T-helper 2 cell treated with Interferon-gamma antibody and Interleukin-4, amounts not matched to agents 5 μg/mL and 100 μg/mL, for 36 hours (primary cell): ENCODE measurements at regions not wholly inside any gene's neighbourhood (a gene's known extent, or its start where the extent isn't known, plus 50 kb on each side); places are given as distances from the start of the nearest gene placed in this dataset.
"Not testable (repeated sequence)": the region's sequence is repeated elsewhere in the genome, so short reads cannot be mapped to it uniquely, and the experiment has no call there.

Source experiments
- DNase-seq: peaks from one replicate; pipeline ENCODE4 v3.0.0; 2021; ENCODE audit warnings: low spot score
- H3K27ac Mint-ChIP-seq: one replicate; pipeline ENCODE4 v1.8.0; 2021; ENCODE audit warnings: mild to moderate bottlenecking, mixed read lengths
- H3K27me3 Mint-ChIP-seq: one replicate; pipeline ENCODE4 v1.8.0; 2021; ENCODE audit warnings: low read depth, mixed read lengths
- H3K36me3 Mint-ChIP-seq: one replicate; pipeline ENCODE4 v1.8.0; 2021; ENCODE audit warnings: low read depth, mixed read lengths
- H3K4me1 Mint-ChIP-seq: one replicate; pipeline ENCODE4 v1.8.0; 2021; ENCODE audit warnings: low read depth, mixed read lengths
- H3K4me3 Mint-ChIP-seq: one replicate; pipeline ENCODE4 v1.8.0; 2022; ENCODE audit warnings: mild to moderate bottlenecking, moderate library complexity, mixed read lengths
- H3K9me3 Mint-ChIP-seq: one replicate; pipeline ENCODE4 v1.8.0; 2021; ENCODE audit warnings: mixed read lengths

GRCh38 chr6:68575765-68576439 lies 59.2 kb upstream of the ADGRB3 start:
- H3K4me3 Mint-ChIP-seq, result no peak overlapping the region
- no peaks in the 10 kb centered on the region for H3K4me1 Mint-ChIP-seq
- peaks cover 7% of the 10 kb centered on the region for H3K9me3 Mint-ChIP-seq
- no peaks in the 10 kb centered on the region for H3K36me3 Mint-ChIP-seq
- no peak for DNase-seq
- H3K27ac Mint-ChIP-seq, result no peak overlapping the region
- no peaks in the 10 kb centered on the region for H3K27me3 Mint-ChIP-seq

DNA sequence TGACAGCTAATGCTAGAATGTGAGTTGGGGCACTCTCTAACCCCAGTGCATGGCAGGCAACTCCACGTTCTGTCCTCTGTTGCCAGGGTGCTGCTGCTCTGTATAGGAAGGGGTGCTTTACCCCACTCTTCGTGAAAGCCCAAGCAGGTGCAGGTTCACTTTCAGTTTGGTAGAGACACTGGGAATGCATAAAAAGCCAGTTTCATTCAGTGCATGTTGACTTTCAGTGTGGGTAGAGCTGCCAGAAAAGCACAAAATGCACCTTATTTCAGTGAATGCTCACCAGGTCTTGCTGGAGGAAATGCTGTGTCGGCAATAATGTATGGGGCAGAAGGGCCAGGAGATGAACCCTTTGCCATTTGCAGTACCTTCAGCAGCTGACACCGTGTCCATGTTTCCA lies 62.1 kb upstream of the ADGRB3 start:
- no peaks in the 10 kb centered on the region for H3K27me3 Mint-ChIP-seq
- H3K36me3 Mint-ChIP-seq, result no peaks in the 10 kb centered on the region
- H3K27ac Mint-ChIP-seq, result no peak overlapping the region
- no peak for DNase-seq
- H3K4me3 Mint-ChIP-seq, result no peak overlapping the region
- H3K4me1 Mint-ChIP-seq, result no peaks in the 10 kb centered on the region
- H3K9me3 Mint-ChIP-seq, result peaks cover 11% of the 10 kb centered on the region

- peaks cover 11% of the 10 kb centered on the region for H3K9me3 Mint-ChIP-seq
- H3K27me3 Mint-ChIP-seq, result no peaks in the 10 kb centered on the region
- DNase-seq, result no peak
- no peak overlapping the region for H3K27ac Mint-ChIP-seq
- H3K4me3 Mint-ChIP-seq, result no peak overlapping the region
- no peaks in the 10 kb centered on the region for H3K4me1 Mint-ChIP-seq
- no peaks in the 10 kb centered on the region for H3K36me3 Mint-ChIP-seq
These were observed 62.6 kb upstream of the ADGRB3 start for GRCh38 chr6:68572525-68572924.

- no peak overlapping the region for H3K4me3 Mint-ChIP-seq
- H3K36me3 Mint-ChIP-seq, result no peaks in the 10 kb centered on the region
- DNase-seq, result no peak
- no peaks in the 10 kb centered on the region for H3K9me3 Mint-ChIP-seq
- no peak overlapping the region for H3K27ac Mint-ChIP-seq
- H3K4me1 Mint-ChIP-seq, result no peaks in the 10 kb centered on the region
- no peaks in the 10 kb centered on the region for H3K27me3 Mint-ChIP-seq
These were observed 75.4 kb upstream of the ADGRB3 start for GRCh38 chr6:68559716-68560115.

- Mint-ChIP-seq H3K27me3 (no peaks in the 10 kb centered on the region), H3K27ac (no peak overlapping the region), H3K36me3 (no peaks in the 10 kb centered on the region), H3K4me3 (no peak overlapping the region), H3K4me1 (no peaks in the 10 kb centered on the region), H3K9me3 (no peaks in the 10 kb centered on the region)
- no peak for DNase-seq
These were observed 76.0 kb upstream of the ADGRB3 start for GRCh38 chr6:68559070-68559469.

DNA sequence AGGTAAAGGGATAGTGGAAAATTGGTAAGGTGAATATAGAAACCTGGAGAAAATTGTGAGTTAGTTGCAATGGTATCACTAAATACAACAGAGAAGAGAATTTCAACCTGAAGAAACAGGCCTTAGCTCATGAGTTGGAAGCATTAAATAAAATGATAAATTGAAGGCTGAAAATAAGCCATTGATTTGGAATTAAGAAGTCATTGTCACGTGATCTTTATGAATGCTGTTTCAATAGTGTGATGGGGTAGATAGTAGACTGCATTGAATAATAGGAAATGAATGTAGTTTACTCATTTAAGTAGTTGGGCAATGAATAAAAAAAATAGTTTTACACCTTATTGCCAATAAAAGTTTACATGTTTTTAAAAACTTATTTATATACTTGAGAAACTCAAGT lies 88.5 kb upstream of the ADGRB3 start:
- Mint-ChIP-seq H3K27me3 (no peaks in the 10 kb centered on the region), H3K9me3 (peaks cover 11% of the 10 kb centered on the region), H3K27ac (no peak overlapping the region), H3K36me3 (no peaks in the 10 kb centered on the region), H3K4me3 (no peak overlapping the region), H3K4me1 (no peaks in the 10 kb centered on the region)
- DNase-seq, result no peak

GRCh38 chr6:68544450-68544849 lies 90.6 kb upstream of the ADGRB3 start:
- Mint-ChIP-seq H3K36me3 (no peaks in the 10 kb centered on the region), H3K27ac (no peak overlapping the region), H3K27me3 (no peaks in the 10 kb centered on the region), H3K4me1 (no peaks in the 10 kb centered on the region), H3K9me3 (peaks cover 11% of the 10 kb centered on the region), H3K4me3 (no peak overlapping the region)
- no peak for DNase-seq

DNA sequence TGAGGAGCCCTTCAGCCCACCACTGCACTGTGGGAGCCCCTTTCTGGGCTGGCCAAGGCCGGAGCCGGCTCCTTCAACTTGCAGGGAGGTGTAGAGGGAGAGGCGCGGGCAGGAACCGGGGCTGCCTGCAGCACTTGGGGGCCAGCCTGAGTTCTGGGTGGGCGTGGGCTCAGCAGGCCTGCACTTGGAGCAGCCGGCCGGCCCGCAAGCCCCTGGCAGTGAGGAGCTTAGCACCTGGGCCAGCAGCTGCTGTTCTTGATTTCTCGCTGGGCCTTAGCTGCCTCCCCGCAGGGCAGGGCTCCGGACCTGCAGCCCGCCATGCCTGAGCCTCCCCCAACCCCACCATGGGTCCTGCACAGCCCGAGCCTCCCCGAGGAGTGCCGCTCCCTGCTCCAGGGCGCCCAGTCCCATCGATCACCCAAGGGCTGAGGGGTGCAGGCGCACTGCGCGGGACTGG lies 101.7 kb upstream of the ADGRB3 start:
- no peak for DNase-seq
- no peaks in the 10 kb centered on the region for H3K4me1 Mint-ChIP-seq
- H3K9me3 Mint-ChIP-seq, result peaks cover 8% of the 10 kb centered on the region
- no peaks in the 10 kb centered on the region for H3K27me3 Mint-ChIP-seq
- no peaks in the 10 kb centered on the region for H3K36me3 Mint-ChIP-seq
- H3K27ac Mint-ChIP-seq, result no peak overlapping the region
- H3K4me3 Mint-ChIP-seq, result no peak overlapping the region

DNA sequence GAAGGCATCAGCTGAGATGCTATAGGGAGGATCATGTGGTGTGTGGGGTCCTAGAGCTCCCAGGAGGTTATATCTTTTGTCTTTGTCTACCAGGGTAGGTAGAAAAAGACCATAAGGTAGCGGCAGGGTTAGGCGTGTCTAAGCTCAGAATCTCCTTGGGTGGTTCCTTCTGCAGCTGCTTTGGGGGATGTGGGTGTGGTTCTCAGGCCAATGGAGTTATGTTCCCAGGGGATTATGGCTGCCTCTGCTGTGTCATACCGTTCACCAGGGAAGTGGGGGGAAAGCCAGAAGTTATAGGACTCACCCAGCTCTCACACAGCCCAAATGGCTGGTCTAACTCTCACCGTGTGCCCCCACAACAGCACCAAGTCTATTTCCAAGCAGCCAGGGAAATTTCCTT lies 107.4 kb upstream of the ADGRB3 start:
- DNase-seq, result no peak
- H3K36me3 Mint-ChIP-seq, result no peaks in the 10 kb centered on the region
- H3K4me3 Mint-ChIP-seq, result no peak overlapping the region
- no peak overlapping the region for H3K27ac Mint-ChIP-seq
- H3K27me3 Mint-ChIP-seq, result no peaks in the 10 kb centered on the region
- H3K4me1 Mint-ChIP-seq, result no peaks in the 10 kb centered on the region
- H3K9me3 Mint-ChIP-seq, result peaks cover 9% of the 10 kb centered on the region

GRCh38 chr6:68506911-68507310 lies 128.2 kb upstream of the ADGRB3 start:
- DNase-seq, result no peak
- no peaks in the 10 kb centered on the region for H3K4me1 Mint-ChIP-seq
- H3K27ac Mint-ChIP-seq, result no peak overlapping the region
- no peaks in the 10 kb centered on the region for H3K36me3 Mint-ChIP-seq
- no peak overlapping the region for H3K4me3 Mint-ChIP-seq
- H3K9me3 Mint-ChIP-seq, result peaks cover 18% of the 10 kb centered on the region
- H3K27me3 Mint-ChIP-seq, result no peaks in the 10 kb centered on the region

DNA sequence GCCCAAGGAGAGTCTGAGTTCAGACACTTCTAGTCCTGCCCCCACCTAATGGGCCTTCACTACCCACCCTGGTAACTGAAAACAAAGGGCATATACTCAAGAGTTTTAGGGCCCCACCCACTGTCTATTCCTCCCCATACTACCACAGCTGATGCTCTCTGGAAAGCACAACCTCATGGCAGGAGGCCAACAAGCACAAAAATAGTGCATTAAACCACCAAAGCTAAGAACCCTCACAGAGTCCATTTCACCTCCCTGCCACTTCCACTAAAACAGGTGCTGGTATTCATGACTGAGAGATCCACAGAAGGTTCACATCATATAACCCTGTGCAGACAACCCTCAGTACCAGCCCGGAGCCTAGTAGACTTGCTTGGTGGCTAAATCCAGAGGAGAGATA lies 132.1 kb upstream of the ADGRB3 start:
- Mint-ChIP-seq H3K4me3 (no peak overlapping the region), H3K36me3 (no peaks in the 10 kb centered on the region), H3K9me3 (peaks cover 18% of the 10 kb centered on the region), H3K27me3 (no peaks in the 10 kb centered on the region), H3K4me1 (no peaks in the 10 kb centered on the region), H3K27ac (no peak overlapping the region)
- DNase-seq, result no peak

- Mint-ChIP-seq H3K9me3 (peaks cover 15% of the 10 kb centered on the region), H3K36me3 (no peaks in the 10 kb centered on the region), H3K4me1 (no peaks in the 10 kb centered on the region), H3K27me3 (no peaks in the 10 kb centered on the region), H3K27ac (no peak overlapping the region), H3K4me3 (no peak overlapping the region)
- DNase-seq, result no peak
These were observed 137.2 kb upstream of the ADGRB3 start for GRCh38 chr6:68497927-68498326.

DNA sequence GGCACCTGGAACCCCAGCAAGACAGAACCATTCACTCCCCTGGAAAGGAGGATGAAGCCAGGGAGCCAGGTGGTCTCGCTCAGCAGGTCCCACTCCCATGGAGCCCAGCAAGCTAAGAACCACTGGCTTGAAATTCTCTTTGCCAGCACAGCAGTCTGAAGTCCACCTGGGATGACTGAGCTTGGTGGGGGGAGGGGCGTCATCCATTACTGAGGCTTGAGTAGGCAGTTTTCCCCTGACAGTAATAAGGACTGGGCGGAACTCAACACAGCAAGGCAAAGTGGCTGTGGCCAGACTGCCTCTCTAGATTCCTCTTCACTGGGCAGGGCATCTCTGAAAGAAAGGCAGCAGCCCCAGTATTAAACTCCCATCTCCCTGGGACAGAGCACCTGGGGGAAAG lies 140.2 kb upstream of the ADGRB3 start:
- H3K4me1 Mint-ChIP-seq, H3K36me3 Mint-ChIP-seq: not testable (repeated sequence)

DNA sequence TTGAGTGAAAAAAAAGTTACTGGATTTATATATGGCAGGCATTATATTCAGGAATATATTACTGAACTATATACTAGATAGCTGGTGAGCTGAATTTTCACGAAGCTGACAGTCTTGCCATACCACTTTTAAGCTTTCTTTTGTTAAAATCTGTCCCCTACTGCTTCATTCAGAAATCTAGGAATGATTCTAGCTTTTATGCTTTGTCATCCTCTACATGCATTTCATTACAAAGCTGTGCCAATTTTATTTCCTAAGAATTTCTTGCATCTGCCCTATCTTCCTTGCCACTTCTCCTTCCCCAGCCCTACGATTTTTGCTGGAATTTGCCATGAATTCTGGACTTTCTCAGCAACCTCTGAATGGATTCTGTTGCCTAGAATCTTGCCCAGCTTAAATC lies 158.5 kb upstream of the ADGRB3 start:
- no peaks in the 10 kb centered on the region for H3K36me3 Mint-ChIP-seq
- no peaks in the 10 kb centered on the region for H3K27me3 Mint-ChIP-seq
- no peak for DNase-seq
- H3K4me1 Mint-ChIP-seq, result no peaks in the 10 kb centered on the region
- H3K4me3 Mint-ChIP-seq, result no peak overlapping the region
- H3K27ac Mint-ChIP-seq, result no peak overlapping the region
- peaks cover 14% of the 10 kb centered on the region for H3K9me3 Mint-ChIP-seq

More for the DNA sequence above, 140.2 kb upstream of the ADGRB3 start:
- not testable (repeated sequence) for H3K27me3 Mint-ChIP-seq, H3K4me3 Mint-ChIP-seq, H3K27ac Mint-ChIP-seq, DNase-seq
- H3K9me3 Mint-ChIP-seq, result peaks cover 20% of the 10 kb centered on the region
